Stimulated activated CD4-positive, alpha-beta T cell treated with anti-CD3 and anti-CD28 coated beads, Interleukin-2, amount 100 ng/mL, for 48 hours (primary cell): ENCODE measurements at regions not wholly inside any gene's neighbourhood (a gene's known extent, or its start where the extent isn't known, plus 50 kb on each side); places are given as distances from the start of the nearest gene placed in this dataset.
"Not testable (repeated sequence)": the region's sequence is repeated elsewhere in the genome, so short reads cannot be mapped to it uniquely, and the experiment has no call there.

Experiments
- DNase-seq, 2 donors: peaks; one replicate each; pipeline ENCODE4 v3.0.0-alpha.2; 2020

DNA sequence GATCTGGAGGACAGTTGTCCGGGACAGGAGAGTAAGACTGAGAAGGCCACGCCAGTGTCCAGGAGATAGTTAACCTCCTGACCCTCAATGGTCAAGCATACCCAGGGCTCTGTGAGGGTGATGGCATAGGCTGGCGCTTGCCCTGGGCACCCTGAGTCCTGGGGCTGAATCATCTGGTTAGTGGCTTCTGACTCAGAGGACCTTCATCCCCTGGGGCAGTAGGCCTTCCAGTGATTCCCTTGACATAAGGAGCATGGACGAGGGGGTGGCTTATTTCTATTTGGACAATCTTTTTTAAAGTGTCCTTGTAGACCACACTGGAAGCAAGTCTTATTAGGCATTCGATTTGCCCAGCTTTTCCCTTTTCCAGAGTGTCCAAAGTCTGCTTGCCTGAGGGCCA lies 108.4 kb upstream of the SHISA3 start:
- DNase-seq, result not testable (repeated sequence)

- not testable (repeated sequence) for DNase-seq
Measured at GRCh38 chr4:42292192-42292591, 105.1 kb upstream of the SHISA3 start.

- DNase-seq, result no peak
Measured at GRCh38 chr4:42293967-42294813, 103.1 kb upstream of the SHISA3 start.

DNA sequence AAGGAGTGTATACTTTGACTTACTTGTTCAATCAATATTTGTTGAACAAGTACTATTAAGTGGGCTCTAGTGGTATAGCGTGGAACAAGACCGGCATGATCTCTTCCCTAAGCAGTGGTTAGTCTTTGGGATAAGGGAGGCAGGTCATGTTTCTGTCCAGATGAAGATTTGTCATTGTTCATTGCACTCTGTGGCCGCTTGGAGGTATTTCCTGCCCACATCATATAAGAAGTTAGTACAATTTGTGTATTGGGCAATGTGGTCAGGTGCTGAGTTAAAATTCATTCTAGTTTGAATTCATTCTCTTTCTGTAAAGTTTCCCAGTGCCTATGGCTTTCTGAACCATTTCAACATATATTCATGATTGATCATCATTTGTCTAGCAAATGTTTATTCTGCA lies 101.1 kb upstream of the SHISA3 start:
- DNase-seq, result no peak

DNA sequence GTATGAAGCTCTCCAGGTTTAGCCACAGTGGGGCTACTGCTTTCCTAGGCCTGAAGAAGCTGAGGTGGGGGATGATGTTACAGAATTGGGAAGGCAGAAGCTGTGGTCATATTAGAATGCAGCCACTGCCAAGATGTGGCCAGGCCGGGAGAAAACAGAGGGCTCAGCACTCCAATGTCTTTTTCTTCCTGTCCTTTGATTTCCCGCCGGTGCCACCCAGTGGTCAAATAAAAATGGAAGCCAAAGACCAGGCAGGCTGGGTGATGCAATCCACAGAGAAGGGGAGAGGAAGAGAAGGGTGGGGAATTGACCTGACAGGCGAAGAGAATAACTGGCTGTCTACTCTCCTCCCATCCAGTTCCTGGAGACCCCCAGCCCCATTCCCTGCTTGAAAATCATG lies 94.9 kb upstream of the SHISA3 start:
- DNase-seq, result no peak

- DNase-seq, result no peak
Measured at GRCh38 chr4:42306221-42307109, 90.8 kb upstream of the SHISA3 start.

DNA sequence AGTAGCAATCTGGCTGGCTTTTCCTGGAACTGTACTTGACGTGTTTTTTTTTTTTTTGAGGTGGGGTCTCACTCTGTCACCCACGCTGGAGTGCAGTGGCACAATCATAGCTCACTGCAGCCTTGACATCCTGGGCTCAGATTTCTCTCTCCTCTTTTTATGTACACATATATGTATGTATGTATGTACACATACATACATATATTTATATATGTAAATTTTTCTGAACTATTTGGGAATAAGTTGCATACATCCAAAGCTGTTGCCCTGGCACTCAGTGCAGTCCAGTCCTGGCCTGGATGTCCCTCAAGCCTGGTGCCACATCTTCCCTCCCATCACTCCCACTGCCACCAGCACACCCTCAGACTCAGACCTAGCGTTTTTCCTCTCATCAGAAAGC lies 89.0 kb upstream of the SHISA3 start:
- DNase-seq, result no peak

- DNase-seq, result no peak
Measured at GRCh38 chr4:42309361-42310260, 87.7 kb upstream of the SHISA3 start.

GRCh38 chr4:42310358-42310757 lies 86.9 kb upstream of the SHISA3 start:
- no peak for DNase-seq

GRCh38 chr4:42310806-42311205 lies 86.5 kb upstream of the SHISA3 start:
- no peak for DNase-seq

DNA sequence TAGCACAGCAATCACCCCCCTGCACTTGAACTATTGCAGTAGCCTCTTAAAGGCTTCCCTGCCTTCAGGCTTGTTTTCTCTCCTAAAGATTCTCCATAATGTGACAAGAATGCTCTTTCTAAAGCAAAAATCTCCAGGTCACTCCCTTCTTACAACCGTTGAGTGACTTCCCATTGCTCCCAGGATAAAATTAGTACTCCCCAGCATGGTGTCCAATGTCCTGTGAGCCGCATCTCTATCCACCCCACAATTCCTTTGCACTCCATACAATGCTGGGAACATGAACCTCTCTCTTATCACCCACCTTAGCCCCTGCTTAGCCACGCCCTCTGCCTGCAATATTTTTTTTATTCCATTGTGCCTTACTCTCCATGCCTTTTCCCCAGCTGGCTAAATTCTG lies 85.7 kb upstream of the SHISA3 start:
- no peak for DNase-seq

DNA sequence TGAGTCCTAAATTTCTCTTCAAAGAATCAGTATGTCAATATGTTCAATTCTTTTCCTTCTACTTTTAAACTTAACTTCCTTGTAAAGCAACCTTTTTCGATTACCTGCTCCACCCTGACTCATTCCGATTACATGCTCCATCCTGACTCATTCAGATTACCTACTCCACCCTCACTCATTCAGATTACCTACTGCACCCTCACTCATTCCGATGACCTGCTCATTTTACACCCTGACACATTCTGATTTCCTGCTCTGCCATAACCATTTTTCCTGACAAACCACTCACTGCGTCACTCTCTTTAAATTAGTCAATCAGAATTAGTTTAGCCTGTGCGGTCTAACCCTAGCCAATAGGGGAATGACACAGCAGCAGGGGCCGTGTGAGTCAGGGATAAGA lies 83.9 kb upstream of the SHISA3 start:
- DNase-seq, result not testable (repeated sequence)

GRCh38 chr4:42313872-42314271 lies 83.4 kb upstream of the SHISA3 start:
- no peak for DNase-seq

GRCh38 chr4:42315231-42315630 lies 82.1 kb upstream of the SHISA3 start:
- DNase-seq, result no peak

- no peak for DNase-seq
Measured at GRCh38 chr4:42320822-42321388, 76.4 kb upstream of the SHISA3 start.

GRCh38 chr4:42326040-42326439 lies 71.2 kb upstream of the SHISA3 start:
- DNase-seq, result no peak

- DNase-seq, result no peak
Measured at GRCh38 chr4:42326524-42326923, 70.8 kb upstream of the SHISA3 start.

GRCh38 chr4:42327323-42327722 lies 70.0 kb upstream of the SHISA3 start:
- no peak for DNase-seq

DNA sequence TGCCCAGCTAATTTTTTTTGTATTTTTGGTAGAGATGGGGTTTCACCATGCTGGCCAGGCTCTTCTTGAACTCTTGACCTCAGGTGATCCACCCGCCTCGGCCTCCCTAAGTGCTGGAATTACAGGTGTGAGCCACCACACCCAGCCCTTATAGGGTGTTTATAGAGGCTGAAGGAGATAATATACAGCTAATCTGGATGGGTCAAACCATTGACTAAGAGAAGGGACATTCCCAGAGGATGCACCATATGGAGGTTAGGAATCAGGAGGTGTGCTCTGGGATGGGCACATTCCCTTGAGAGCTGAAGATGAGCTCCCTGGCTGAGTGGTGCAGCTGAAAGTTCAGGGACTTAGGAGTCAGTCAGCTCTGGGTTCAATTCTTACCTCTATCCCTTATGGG lies 68.3 kb upstream of the SHISA3 start:
- no peak for DNase-seq

GRCh38 chr4:42329421-42329820 lies 67.9 kb upstream of the SHISA3 start:
- no peak for DNase-seq

DNA sequence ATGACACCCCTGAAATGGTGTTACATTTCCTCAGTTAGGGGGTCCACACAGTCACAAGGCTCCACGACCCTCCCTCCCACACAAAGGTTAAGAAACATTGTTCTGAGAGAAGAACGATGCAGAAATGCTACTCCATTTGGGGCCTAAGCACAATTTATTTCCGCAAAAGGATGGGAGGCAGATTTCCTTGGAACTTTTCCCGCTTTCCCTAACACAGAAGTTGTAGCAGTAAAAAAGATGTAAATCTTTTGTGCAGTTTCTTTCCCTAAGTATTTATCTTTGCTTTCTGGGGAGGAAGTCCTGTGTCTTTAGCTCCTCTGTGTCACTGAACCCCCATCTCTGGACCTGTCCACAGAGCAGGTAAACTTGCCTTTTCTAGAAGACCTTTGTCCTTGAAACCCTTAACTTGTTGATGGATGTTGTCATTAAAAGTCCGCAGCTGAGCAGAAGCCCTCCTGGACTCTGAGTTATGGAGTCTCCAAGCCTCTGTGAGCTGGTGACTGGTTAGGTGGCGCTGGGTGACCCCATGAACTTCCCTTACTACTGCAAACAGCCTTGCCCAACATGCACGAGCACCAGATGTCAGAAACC lies 67.2 kb upstream of the SHISA3 start:
- no peak for DNase-seq

- no peak for DNase-seq
Measured at GRCh38 chr4:42331040-42331439, 66.2 kb upstream of the SHISA3 start.
